ENCODE measurements at regions not wholly inside any gene's neighbourhood (a gene's known extent, or its start where the extent isn't known, plus 50 kb on each side); places are given as distances from the start of the nearest gene placed in this dataset.
"Not testable (repeated sequence)": the region's sequence is repeated elsewhere in the genome, so short reads cannot be mapped to it uniquely, and the experiment has no call there.

DNA sequence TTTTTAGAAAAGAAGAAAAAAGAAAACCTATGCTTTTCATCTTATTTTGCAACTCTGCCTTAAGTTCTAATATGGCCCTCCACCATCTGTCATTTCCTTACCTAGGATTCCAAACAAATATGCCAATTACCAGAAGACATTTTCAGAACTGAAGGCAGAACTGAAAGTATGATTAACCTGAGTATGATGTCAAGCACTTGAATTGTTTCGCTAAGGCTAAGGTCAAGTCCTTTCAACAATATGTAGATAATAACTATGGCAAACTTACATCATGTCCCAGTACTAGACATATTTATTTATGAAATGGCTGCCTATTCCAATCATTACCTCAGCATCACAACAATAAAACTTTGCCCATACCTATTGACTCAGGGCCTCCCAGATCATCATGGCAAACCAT is 91.0 kb downstream of the OR13H1 start:
- TF ChIP-seq, protein P1, sequence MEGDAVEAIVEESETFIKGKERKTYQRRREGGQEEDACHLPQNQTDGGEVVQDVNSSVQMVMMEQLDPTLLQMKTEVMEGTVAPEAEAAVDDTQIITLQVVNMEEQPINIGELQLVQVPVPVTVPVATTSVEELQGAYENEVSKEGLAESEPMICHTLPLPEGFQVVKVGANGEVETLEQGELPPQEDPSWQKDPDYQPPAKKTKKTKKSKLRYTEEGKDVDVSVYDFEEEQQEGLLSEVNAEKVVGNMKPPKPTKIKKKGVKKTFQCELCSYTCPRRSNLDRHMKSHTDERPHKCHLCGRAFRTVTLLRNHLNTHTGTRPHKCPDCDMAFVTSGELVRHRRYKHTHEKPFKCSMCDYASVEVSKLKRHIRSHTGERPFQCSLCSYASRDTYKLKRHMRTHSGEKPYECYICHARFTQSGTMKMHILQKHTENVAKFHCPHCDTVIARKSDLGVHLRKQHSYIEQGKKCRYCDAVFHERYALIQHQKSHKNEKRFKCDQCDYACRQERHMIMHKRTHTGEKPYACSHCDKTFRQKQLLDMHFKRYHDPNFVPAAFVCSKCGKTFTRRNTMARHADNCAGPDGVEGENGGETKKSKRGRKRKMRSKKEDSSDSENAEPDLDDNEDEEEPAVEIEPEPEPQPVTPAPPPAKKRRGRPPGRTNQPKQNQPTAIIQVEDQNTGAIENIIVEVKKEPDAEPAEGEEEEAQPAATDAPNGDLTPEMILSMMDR (conservative IDR thresholded peaks at IDR 0.05), result no peak
- peaks cover 6% of the 10 kb centered on the region for H3K27me3 Mint-ChIP-seq (ENCODE audit: low read depth)
- H3K9me3 Mint-ChIP-seq, result no peaks in the 10 kb centered on the region
- no peak for DNase-seq (ENCODE audit: low read depth, low spot score)
- no peaks in the 10 kb centered on the region for H3K36me3 Mint-ChIP-seq (ENCODE audit: low read depth)
- no peak overlapping the region for H3K27ac Mint-ChIP-seq (ENCODE audit: unreplicated experiment)
- H3K4me1 Mint-ChIP-seq, result no peaks in the 10 kb centered on the region
- H3K4me3 Mint-ChIP-seq, result no peak overlapping the region

DNA sequence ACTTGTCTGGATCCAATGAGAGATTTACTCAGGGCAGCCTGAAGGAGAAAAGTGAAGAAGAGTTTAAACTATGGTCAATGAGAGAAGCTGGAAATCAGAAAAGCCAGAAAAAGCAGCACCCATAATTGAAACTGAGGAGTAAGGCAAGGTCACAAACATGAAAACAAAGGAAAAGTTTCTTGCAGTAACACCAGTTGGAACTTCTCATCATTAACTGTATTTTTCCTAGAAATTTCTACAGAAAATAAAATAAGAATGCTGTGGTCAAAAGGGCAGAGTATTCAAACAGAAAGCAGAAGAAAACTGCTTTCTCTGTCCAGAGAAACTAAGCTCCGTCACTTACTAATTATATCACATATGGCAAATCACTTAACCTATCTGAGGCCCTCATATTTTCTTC is 102.2 kb downstream of the OR13H1 start:
- TF ChIP-seq, protein P1 (conservative IDR thresholded peaks at IDR 0.05), result no peak
- peaks cover 13% of the 10 kb centered on the region for H3K4me1 Mint-ChIP-seq
- no peaks in the 10 kb centered on the region for H3K36me3 Mint-ChIP-seq (ENCODE audit: low read depth)
- H3K4me3 Mint-ChIP-seq, result no peak overlapping the region
- no peaks in the 10 kb centered on the region for H3K27me3 Mint-ChIP-seq (ENCODE audit: low read depth)
- no peak for DNase-seq (ENCODE audit: low read depth, low spot score)
- H3K27ac Mint-ChIP-seq (ENCODE audit: unreplicated experiment), result no peak overlapping the region
- H3K9me3 Mint-ChIP-seq, result no peaks in the 10 kb centered on the region

DNA sequence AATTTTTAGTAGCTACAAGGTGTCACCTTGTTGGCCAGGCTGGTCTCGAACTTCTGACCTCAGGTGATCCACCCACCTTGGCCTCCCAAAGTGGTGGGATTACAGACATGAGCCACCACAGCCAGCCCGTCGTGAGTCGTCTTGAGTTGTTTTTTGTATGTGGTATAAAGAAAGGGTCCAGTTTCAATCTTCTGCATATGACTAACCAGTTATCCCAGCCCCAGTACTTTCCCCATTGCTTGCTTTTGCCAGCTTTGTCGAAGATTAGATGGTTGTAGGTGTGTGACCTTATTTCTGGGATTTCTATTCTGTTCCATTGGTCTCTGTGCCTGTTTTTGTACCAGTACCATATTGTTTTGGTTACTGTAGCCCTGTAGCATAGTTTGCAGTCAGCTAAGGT is 105.9 kb downstream of the OR13H1 start:
- Mint-ChIP-seq H3K4me1 (peaks cover 15% of the 10 kb centered on the region), H3K27me3 (ENCODE audit: low read depth) (peaks cover 3% of the 10 kb centered on the region), H3K36me3 (ENCODE audit: low read depth) (peaks cover 2% of the 10 kb centered on the region), H3K27ac (ENCODE audit: unreplicated experiment) (no peak overlapping the region), H3K4me3 (no peak overlapping the region), H3K9me3 (peaks cover 5% of the 10 kb centered on the region)
- no peak for DNase-seq (ENCODE audit: low read depth, low spot score)
- TF ChIP-seq, protein P1 (conservative IDR thresholded peaks at IDR 0.05), result no peak

DNA sequence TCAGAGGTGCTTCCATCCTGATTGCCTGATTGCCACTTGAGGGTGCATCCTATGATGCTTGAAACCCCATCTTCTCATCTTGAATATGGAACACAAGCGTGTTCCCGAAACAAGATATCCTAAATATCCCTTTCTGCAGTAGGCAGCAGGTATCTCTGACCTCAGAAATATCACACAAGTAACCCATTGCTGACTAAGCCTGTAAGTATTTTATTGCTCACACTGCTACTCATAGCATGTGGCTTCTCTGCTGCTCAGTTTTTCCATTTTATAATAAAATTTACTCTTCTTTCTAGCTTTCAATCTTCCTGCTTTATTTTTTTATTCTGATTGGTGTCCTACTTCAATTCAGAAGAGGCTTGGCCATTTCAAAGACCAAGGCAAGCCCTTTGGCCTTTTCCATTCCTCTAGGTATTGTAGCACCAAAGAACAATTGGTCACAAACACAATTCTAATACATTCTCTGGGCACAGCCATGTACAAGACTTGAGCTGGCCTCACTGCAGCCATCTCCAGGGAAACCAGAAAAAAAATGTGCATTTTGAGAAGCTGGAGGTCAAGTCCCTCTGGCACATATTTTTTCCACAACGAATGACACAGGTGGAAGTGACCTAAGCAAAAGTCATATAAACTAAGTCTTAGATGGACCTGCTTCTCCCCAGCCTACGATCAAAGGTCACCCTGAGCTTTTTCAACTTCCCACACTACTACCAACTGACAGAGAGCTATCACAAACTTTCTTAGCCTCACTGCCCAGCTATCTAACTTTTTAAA is 107.0 kb downstream of the OR13H1 start:
- Mint-ChIP-seq H3K27ac (ENCODE audit: unreplicated experiment) (no peak overlapping the region), H3K27me3 (ENCODE audit: low read depth) (peaks cover 3% of the 10 kb centered on the region), H3K9me3 (peaks cover 5% of the 10 kb centered on the region), H3K4me1 (peaks cover 15% of the 10 kb centered on the region), H3K4me3 (no peak overlapping the region), H3K36me3 (ENCODE audit: low read depth) (peaks cover 5% of the 10 kb centered on the region)
- DNase-seq (ENCODE audit: low read depth, low spot score), result no peak
- TF ChIP-seq, protein P1 (conservative IDR thresholded peaks at IDR 0.05), result no peak

DNA sequence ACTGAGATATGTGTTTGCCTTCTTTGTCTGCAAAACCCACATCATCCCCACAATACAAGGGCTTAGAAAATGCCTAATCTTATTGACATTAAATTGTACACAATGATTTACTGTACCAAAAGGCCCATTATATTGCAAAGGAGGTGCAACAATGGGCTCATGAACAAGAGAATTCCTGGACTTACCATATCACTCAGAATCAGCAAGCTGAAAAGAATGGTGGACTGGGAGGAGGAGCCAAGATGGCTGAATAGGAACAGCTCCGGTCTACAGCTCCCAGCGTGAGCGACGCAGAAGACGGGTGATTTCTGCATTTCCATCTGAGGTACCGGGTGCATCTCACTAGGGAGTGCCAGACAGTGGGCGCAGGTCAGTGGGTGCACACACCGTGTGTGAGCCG is 119.9 kb downstream of the OR13H1 start:
- not testable (repeated sequence) for H3K27me3 Mint-ChIP-seq (ENCODE audit: low read depth); H3K4me3 Mint-ChIP-seq; H3K27ac Mint-ChIP-seq (ENCODE audit: unreplicated experiment); DNase-seq (ENCODE audit: low read depth, low spot score); H3K4me1 Mint-ChIP-seq; H3K9me3 Mint-ChIP-seq; H3K36me3 Mint-ChIP-seq (ENCODE audit: low read depth)

DNA sequence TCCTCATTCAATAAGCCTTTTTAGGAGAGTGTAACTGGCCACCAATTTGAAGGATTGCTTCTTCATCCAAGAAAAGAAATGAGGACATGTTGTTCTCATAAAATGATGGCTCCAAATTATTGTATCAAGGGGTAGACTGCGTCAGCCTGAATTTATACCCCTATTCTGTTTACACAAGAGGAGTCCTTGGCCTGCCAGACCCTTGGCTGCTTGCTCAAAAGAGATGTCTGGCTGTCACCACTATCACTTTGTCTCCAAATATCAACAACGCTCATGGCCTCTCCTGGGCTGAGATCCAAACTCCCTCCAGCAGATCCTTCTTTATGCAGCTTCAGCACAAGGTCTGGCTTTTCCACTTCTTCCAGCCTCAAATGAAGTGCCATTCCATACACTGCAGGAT is 127.9 kb downstream of the OR13H1 start:
- Mint-ChIP-seq H3K4me1 (peaks cover 3% of the 10 kb centered on the region), H3K27ac (ENCODE audit: unreplicated experiment) (no peak overlapping the region), H3K27me3 (ENCODE audit: low read depth) (no peaks in the 10 kb centered on the region), H3K36me3 (ENCODE audit: low read depth) (no peaks in the 10 kb centered on the region), H3K9me3 (no peaks in the 10 kb centered on the region), H3K4me3 (no peak overlapping the region)
- DNase-seq (ENCODE audit: low read depth, low spot score), result no peak
- TF ChIP-seq, protein P1 (conservative IDR thresholded peaks at IDR 0.05), result no peak

Data from neural crest cell (in vitro differentiated cells).